LNCAP (cell line): ENCODE measurements at regions not wholly inside any gene's neighbourhood (a gene's known extent, or its start where the extent isn't known, plus 50 kb on each side); places are given as distances from the start of the nearest gene placed in this dataset.

Source experiments
- CTCF ChIP-seq: fragments of 450-650 bp; IDR thresholded peaks from 2 replicates; pipeline ENCODE4 v1.5.1; 2017; ENCODE audit warnings: mild to moderate bottlenecking

- TF ChIP-seq CTCF = no peak
These were observed 359.9 kb downstream of the GLRX3 start for GRCh38 chr10:130495891-130496636.

- TF ChIP-seq CTCF = no peak
These were observed 361.1 kb downstream of the GLRX3 start for GRCh38 chr10:130497056-130498010.

- TF ChIP-seq CTCF = no peak
These were observed 361.9 kb downstream of the GLRX3 start for GRCh38 chr10:130498042-130498441.

DNA sequence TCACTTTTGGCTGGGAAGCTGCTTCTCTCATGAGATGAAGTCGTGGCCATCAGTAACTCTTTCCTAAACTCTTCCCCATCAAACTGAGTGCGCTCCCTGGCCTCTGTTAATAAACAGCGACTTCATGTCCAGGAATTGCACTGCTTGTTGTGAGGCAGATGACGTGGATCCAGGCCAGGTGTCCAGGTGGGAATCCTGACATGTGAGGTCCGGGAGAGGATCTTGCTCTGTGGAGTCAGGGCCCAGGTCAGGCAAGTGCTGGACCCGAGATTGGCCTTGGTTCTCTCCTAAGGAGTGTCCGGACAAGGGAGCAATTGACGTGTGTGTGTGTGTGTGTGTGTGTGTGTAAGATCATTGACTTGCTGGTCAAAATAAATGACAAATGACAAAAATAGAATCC lies 362.7 kb downstream of the GLRX3 start:
- TF ChIP-seq CTCF = no peak

GRCh38 chr10:130499541-130499940 lies 363.4 kb downstream of the GLRX3 start:
- no peak for TF ChIP-seq CTCF

DNA sequence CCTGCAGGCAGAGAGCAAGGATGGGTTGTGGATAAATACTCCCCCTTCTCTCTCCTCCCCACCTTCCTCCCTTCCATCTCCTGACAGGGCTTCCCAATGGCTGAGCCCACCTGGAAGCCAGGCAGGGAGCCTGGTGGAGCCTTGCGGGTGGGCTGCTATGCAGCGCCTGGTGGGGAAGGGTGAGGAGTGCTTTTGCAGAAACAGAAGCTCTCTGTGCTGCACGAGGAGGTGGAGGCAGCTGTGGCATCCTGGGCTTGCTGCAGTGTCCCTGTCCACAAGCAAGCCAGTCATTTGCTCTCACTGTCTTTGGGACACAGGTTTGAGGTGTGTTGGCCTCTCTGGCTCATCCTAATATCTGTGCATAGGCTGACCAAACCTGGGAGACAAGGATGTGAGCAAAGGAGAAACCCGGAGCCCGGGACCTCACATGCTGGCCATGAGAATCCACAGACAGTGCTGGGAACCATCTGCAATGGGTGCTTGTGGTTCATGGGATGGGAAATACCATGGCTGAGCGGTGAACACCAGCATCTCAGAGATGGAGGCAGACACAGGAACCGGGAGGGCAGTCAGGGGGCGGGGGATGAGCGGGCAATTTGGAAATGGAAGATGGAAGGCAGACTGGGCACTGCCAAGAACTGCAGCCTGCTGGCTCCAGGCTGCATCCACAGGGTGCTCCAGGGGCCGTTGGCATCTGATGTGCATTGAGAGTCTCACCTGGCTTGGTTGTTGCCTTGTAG lies 364.2 kb downstream of the GLRX3 start:
- no peak for TF ChIP-seq CTCF

DNA sequence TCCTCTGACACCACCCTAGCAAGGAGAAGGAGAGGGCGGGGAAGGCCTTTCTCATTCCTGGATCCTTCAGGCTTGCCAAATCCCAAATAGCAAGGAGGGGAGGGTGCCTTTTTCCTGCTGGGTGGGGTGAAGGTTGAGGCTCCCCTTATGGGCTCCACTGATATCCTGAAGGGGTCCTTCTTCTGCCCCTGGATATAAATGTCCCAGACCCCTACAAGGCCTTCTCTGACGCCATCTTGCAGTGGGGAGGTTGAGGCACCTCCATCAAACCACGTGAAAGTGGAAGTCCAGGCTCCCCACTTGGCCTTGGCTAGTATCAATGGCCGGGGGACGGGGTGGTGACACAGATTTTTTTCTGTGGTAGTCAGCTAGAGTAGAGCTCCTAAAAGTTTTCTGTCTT lies 371.3 kb downstream of the GLRX3 start:
- TF ChIP-seq CTCF = no peak
